ENCODE measurements at regions not wholly inside any gene's neighbourhood (a gene's known extent, or its start where the extent isn't known, plus 50 kb on each side); places are given as distances from the start of the nearest gene placed in this dataset.
"Not testable (repeated sequence)": the region's sequence is repeated elsewhere in the genome, so short reads cannot be mapped to it uniquely, and the experiment has no call there.

DNA sequence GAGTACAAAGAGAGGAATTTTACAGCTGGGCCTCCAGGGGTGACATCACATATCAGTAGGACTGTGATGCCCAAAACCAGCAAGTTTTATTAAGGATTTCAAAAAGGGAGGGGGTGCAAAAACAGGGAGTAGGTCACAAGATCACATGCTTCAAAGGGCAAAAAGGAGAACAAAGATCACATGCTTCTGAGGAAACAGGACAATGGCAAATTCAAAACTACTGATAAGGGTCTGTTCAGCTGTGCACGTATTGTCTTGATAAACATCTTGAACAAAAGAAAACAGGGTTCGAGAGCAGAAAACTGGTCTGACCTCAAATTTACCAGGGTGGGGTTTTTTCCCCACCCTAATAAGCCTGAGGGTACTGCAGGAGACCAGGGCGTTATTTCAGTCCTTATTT lies 197.5 kb downstream of the SLCO4C1 start:
- TF ChIP-seq, protein P1, sequence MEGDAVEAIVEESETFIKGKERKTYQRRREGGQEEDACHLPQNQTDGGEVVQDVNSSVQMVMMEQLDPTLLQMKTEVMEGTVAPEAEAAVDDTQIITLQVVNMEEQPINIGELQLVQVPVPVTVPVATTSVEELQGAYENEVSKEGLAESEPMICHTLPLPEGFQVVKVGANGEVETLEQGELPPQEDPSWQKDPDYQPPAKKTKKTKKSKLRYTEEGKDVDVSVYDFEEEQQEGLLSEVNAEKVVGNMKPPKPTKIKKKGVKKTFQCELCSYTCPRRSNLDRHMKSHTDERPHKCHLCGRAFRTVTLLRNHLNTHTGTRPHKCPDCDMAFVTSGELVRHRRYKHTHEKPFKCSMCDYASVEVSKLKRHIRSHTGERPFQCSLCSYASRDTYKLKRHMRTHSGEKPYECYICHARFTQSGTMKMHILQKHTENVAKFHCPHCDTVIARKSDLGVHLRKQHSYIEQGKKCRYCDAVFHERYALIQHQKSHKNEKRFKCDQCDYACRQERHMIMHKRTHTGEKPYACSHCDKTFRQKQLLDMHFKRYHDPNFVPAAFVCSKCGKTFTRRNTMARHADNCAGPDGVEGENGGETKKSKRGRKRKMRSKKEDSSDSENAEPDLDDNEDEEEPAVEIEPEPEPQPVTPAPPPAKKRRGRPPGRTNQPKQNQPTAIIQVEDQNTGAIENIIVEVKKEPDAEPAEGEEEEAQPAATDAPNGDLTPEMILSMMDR (conservative IDR thresholded peaks at IDR 0.05; ENCODE audit: low read depth, low read length), result not testable (repeated sequence)
- not testable (repeated sequence) for TF ChIP-seq EZH2 (IDR thresholded peaks at IDR 0.05; ENCODE audit: low read length, unreplicated experiment); EZH2phosphoT487 (IDR thresholded peaks at IDR 0.05; ENCODE audit: borderline replicate concordance, low read length)

All from PC-3 (cell line).